Activated CD8-positive, alpha-beta T cell treated with anti-CD3 and anti-CD28 coated beads, Interleukin-2, amount 10 ng/mL, durations not matched to agents 7 days and 5 days (primary cell): ENCODE measurements at regions not wholly inside any gene's neighbourhood (a gene's known extent, or its start where the extent isn't known, plus 50 kb on each side); places are given as distances from the start of the nearest gene placed in this dataset.

Source experiments
- ATAC-seq: fragments of 150-1000 bp; cut with Tn5 transposase; one replicate; pipeline ENCODE4 v1.10.0; 2021; ENCODE audit warnings: moderate library complexity
- CTCF ChIA-PET: fragments of 350-600 bp; sonication (Branson Sonifier 250); formaldehyde crosslinking; loops from one replicate; lab custom pipeline; 2021; ENCODE audit warnings: antibody characterized with exemption; lab: Charles Lee
- POLR2A ChIA-PET: fragments of 350-600 bp; sonication (Branson Sonifier 250); formaldehyde crosslinking; loops from one replicate; lab custom pipeline; 2021; ENCODE audit warnings: antibody characterized with exemption; lab: Charles Lee
- DNase-seq: peaks from one replicate; pipeline ENCODE4 v3.0.0-alpha.2; 2020
- H3K27ac Mint-ChIP-seq: one replicate; pipeline ENCODE4 v1.8.0; 2021; ENCODE audit warnings: mild to moderate bottlenecking, mixed read lengths
- H3K27me3 Mint-ChIP-seq: one replicate; pipeline ENCODE4 v1.8.0; 2021; ENCODE audit warnings: low read depth, mixed read lengths
- H3K36me3 Mint-ChIP-seq: one replicate; pipeline ENCODE4 v1.8.0; 2021; ENCODE audit warnings: low read depth, mixed read lengths
- H3K4me1 Mint-ChIP-seq: one replicate; pipeline ENCODE4 v1.8.0; 2021; ENCODE audit warnings: low read depth, mixed read lengths
- H3K4me3 Mint-ChIP-seq: one replicate; pipeline ENCODE4 v1.8.0; 2021; ENCODE audit warnings: mild to moderate bottlenecking, mixed read lengths
- H3K9me3 Mint-ChIP-seq: one replicate; pipeline ENCODE4 v1.8.0; 2022; ENCODE audit warnings: mixed read lengths; ENCODE audit not compliant: insufficient read depth

- Mint-ChIP-seq H3K4me1 (no peaks in the 10 kb centered on the region), H3K27me3 (no peaks in the 10 kb centered on the region), H3K9me3 (peaks cover 9% of the 10 kb centered on the region), H3K27ac (no peak overlapping the region), H3K36me3 (no peaks in the 10 kb centered on the region), H3K4me3 (no peak overlapping the region)
- CTCF ChIA-PET = no interaction called here
- POLR2A ChIA-PET = no interaction called here
- DNase-seq (no peak), ATAC-seq (no peak)
Measured at GRCh38 chr9:11092974-11093373, 480.2 kb upstream of the PTPRD start.

DNA sequence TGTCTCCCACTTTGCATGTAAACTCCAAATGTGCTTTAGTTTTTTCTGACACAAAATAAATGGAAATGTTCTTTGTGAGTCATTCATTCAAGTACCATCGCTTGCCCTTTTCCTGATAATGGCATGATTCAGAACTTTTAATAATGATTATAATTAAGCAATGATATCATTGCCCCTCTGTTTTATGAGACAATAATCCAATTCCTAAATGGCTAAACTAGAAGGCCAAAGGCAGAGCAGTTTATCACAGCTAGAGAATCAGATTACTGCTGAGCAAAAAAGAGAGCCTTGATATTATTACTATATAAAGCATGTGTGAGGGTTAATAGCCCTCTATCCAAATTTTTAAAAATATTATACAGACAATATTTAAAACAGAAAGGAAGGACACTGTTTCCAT, 484.2 kb upstream of the PTPRD start:
- no peak overlapping the region for H3K27ac Mint-ChIP-seq
- no peaks in the 10 kb centered on the region for H3K36me3 Mint-ChIP-seq
- POLR2A ChIA-PET = no interaction called here
- DNase-seq (no peak), ATAC-seq (no peak)
- no peak overlapping the region for H3K4me3 Mint-ChIP-seq
- H3K4me1 Mint-ChIP-seq = no peaks in the 10 kb centered on the region
- peaks cover 14% of the 10 kb centered on the region for H3K9me3 Mint-ChIP-seq
- no peaks in the 10 kb centered on the region for H3K27me3 Mint-ChIP-seq
- CTCF ChIA-PET = no interaction called here

- Mint-ChIP-seq H3K36me3 (no peaks in the 10 kb centered on the region), H3K9me3 (peaks cover 18% of the 10 kb centered on the region), H3K4me1 (no peaks in the 10 kb centered on the region), H3K27ac (no peak overlapping the region), H3K27me3 (no peaks in the 10 kb centered on the region), H3K4me3 (no peak overlapping the region)
- ChIA-PET POLR2A (no interaction called here), CTCF (no interaction called here)
- ATAC-seq (no peak), DNase-seq (no peak)
Measured at GRCh38 chr9:11103525-11103924, 490.7 kb upstream of the PTPRD start.

- Mint-ChIP-seq H3K27me3 (no peaks in the 10 kb centered on the region), H3K9me3 (peaks cover 28% of the 10 kb centered on the region), H3K36me3 (no peaks in the 10 kb centered on the region), H3K4me3 (no peak overlapping the region), H3K4me1 (no peaks in the 10 kb centered on the region), H3K27ac (no peak overlapping the region)
- DNase-seq (no peak), ATAC-seq (no peak)
- ChIA-PET POLR2A (no interaction called here), CTCF (no interaction called here)
Measured at GRCh38 chr9:11107196-11107595, 494.4 kb upstream of the PTPRD start.

DNA sequence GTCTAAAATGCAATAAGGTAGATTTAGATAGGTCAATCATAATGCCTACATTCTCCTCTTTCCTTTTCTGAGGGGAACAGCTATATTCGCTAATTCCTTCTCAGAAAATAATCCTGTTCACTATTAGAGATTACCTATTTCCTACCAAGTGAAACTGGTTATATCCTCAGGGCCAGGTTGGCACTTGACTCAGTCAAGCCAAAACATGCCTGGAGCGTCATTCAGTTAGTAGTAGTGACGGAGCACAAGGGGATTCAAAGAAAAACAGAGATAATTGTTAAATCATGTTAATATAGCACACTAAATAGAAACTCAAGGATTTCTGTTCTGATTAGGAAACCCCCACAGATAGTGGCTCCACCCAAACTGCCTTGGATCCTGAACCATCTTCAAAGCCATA, 515.4 kb upstream of the PTPRD start:
- H3K27ac Mint-ChIP-seq = no peak overlapping the region
- H3K27me3 Mint-ChIP-seq = no peaks in the 10 kb centered on the region
- H3K9me3 Mint-ChIP-seq = peaks cover 20% of the 10 kb centered on the region
- H3K4me3 Mint-ChIP-seq = no peak overlapping the region
- ChIA-PET CTCF (no interaction called here), POLR2A (no interaction called here)
- H3K36me3 Mint-ChIP-seq = no peaks in the 10 kb centered on the region
- no peak for ATAC-seq
- DNase-seq = no peak
- no peaks in the 10 kb centered on the region for H3K4me1 Mint-ChIP-seq

DNA sequence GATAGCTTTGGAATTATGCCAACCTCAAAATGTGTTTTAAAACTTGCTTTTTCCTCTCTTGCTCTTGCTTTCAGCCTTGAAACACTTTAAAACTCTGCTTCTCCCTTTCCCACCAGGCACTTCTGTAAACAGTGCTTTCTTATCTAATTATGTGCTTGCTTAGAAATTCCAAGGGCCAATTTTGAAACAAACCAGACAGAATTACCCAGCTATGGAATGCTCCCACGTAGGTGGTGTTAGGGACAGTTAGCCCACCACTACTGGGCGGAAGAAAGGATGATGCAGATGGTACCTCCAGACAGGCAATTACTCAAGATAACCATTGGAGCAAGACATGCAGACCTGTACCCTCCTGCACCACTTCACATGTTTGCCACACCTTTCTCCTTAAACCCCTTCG, 523.0 kb upstream of the PTPRD start:
- H3K27ac Mint-ChIP-seq = no peak overlapping the region
- no peaks in the 10 kb centered on the region for H3K36me3 Mint-ChIP-seq
- peaks cover 20% of the 10 kb centered on the region for H3K9me3 Mint-ChIP-seq
- H3K4me3 Mint-ChIP-seq = no peak overlapping the region
- no peaks in the 10 kb centered on the region for H3K27me3 Mint-ChIP-seq
- ChIA-PET POLR2A (no interaction called here), CTCF (no interaction called here)
- ATAC-seq = no peak
- no peaks in the 10 kb centered on the region for H3K4me1 Mint-ChIP-seq
- no peak for DNase-seq

GRCh38 chr9:11141357-11141756, 528.6 kb upstream of the PTPRD start:
- H3K36me3 Mint-ChIP-seq = no peaks in the 10 kb centered on the region
- ChIA-PET POLR2A (no interaction called here), CTCF (no interaction called here)
- no peak for DNase-seq
- ATAC-seq = no peak
- no peak overlapping the region for H3K4me3 Mint-ChIP-seq
- no peaks in the 10 kb centered on the region for H3K27me3 Mint-ChIP-seq
- peaks cover 16% of the 10 kb centered on the region for H3K9me3 Mint-ChIP-seq
- no peaks in the 10 kb centered on the region for H3K4me1 Mint-ChIP-seq
- no peak overlapping the region for H3K27ac Mint-ChIP-seq

- H3K4me3 Mint-ChIP-seq = no peak overlapping the region
- H3K9me3 Mint-ChIP-seq = peaks cover 14% of the 10 kb centered on the region
- H3K4me1 Mint-ChIP-seq = no peaks in the 10 kb centered on the region
- ATAC-seq (no peak), DNase-seq (no peak)
- POLR2A ChIA-PET = no interaction called here
- H3K27me3 Mint-ChIP-seq = no peaks in the 10 kb centered on the region
- H3K36me3 Mint-ChIP-seq = no peaks in the 10 kb centered on the region
- no peak overlapping the region for H3K27ac Mint-ChIP-seq
- CTCF ChIA-PET = no interaction called here
Measured at GRCh38 chr9:11142965-11143738, 530.4 kb upstream of the PTPRD start.

GRCh38 chr9:11144746-11145145, 531.9 kb upstream of the PTPRD start:
- ChIA-PET POLR2A (no interaction called here), CTCF (no interaction called here)
- DNase-seq (no peak), ATAC-seq (no peak)
- Mint-ChIP-seq H3K4me1 (no peaks in the 10 kb centered on the region), H3K9me3 (peaks cover 12% of the 10 kb centered on the region), H3K27ac (no peak overlapping the region), H3K4me3 (no peak overlapping the region), H3K36me3 (no peaks in the 10 kb centered on the region), H3K27me3 (no peaks in the 10 kb centered on the region)

DNA sequence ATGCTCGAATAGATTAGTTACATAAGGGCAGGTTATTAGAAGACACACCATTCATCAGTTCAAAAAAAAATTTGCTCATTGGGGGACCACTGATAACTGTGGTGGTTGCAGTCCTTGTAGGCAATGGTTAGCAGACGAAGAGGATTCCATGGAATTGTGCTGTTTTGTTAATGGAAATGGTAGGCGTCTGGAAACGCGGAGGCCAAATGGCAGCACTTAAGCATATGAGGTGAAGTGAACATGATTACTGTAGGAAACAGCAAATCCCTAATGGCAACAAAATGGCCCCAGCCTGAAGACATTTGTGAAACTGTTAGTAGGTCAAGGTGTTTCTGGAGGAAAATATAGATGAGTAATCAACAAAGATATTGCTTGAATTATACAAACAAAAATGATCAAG, 535.4 kb upstream of the PTPRD start:
- Mint-ChIP-seq H3K27me3 (no peaks in the 10 kb centered on the region), H3K9me3 (peaks cover 17% of the 10 kb centered on the region), H3K4me1 (no peaks in the 10 kb centered on the region), H3K4me3 (no peak overlapping the region), H3K36me3 (no peaks in the 10 kb centered on the region), H3K27ac (no peak overlapping the region)
- DNase-seq = no peak
- POLR2A ChIA-PET = no interaction called here
- CTCF ChIA-PET = no interaction called here
- ATAC-seq = no peak

DNA sequence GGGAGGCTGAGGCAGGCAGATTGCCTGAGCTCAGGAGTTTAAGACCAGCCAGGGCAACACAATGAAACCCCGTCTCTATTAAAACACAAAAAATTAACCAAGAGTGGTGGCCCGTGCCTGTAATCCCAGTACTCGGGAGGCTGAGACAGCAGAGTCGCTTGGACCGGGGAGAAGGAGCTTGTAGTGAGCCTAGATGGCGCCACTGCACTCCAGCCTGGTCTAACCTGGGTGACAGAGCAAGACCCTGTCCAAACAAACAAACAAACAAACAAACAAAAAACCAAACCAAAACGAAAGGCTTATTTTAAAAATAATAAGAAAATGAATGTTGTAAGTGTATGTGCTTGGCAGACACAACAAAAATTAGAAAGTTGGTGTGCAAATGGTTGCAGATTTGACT, 536.3 kb upstream of the PTPRD start:
- no peak for ATAC-seq
- no peak overlapping the region for H3K4me3 Mint-ChIP-seq
- CTCF ChIA-PET = no interaction called here
- H3K27ac Mint-ChIP-seq = no peak overlapping the region
- no peak for DNase-seq
- H3K36me3 Mint-ChIP-seq = no peaks in the 10 kb centered on the region
- H3K9me3 Mint-ChIP-seq = peaks cover 16% of the 10 kb centered on the region
- no peaks in the 10 kb centered on the region for H3K4me1 Mint-ChIP-seq
- POLR2A ChIA-PET = no interaction called here
- H3K27me3 Mint-ChIP-seq = no peaks in the 10 kb centered on the region

GRCh38 chr9:11158063-11158462, 545.3 kb upstream of the PTPRD start:
- ATAC-seq (no peak), DNase-seq (no peak)
- H3K4me1 Mint-ChIP-seq = no peaks in the 10 kb centered on the region
- H3K27me3 Mint-ChIP-seq = no peaks in the 10 kb centered on the region
- H3K4me3 Mint-ChIP-seq = no peak overlapping the region
- peaks cover 23% of the 10 kb centered on the region for H3K9me3 Mint-ChIP-seq
- no peak overlapping the region for H3K27ac Mint-ChIP-seq
- ChIA-PET POLR2A (no interaction called here), CTCF (interaction anchor here (1.1 kb wide), 1 partner anchor 10 kb away, joined by 3 read pairs; no protein-coding TSS in a partner anchor)
- no peaks in the 10 kb centered on the region for H3K36me3 Mint-ChIP-seq

GRCh38 chr9:11158676-11159075, 545.9 kb upstream of the PTPRD start:
- ChIA-PET POLR2A (no interaction called here), CTCF (interaction anchor here (1.1 kb wide), 1 partner anchor 10 kb away, joined by 3 read pairs; no protein-coding TSS in a partner anchor)
- H3K9me3 Mint-ChIP-seq = peaks cover 24% of the 10 kb centered on the region
- DNase-seq (no peak), ATAC-seq (no peak)
- no peaks in the 10 kb centered on the region for H3K27me3 Mint-ChIP-seq
- H3K27ac Mint-ChIP-seq = no peak overlapping the region
- H3K36me3 Mint-ChIP-seq = no peaks in the 10 kb centered on the region
- H3K4me1 Mint-ChIP-seq = no peaks in the 10 kb centered on the region
- no peak overlapping the region for H3K4me3 Mint-ChIP-seq
